GM12878 (cell line): ENCODE measurements at regions not wholly inside any gene's neighbourhood (a gene's known extent, or its start where the extent isn't known, plus 50 kb on each side); places are given as distances from the start of the nearest gene placed in this dataset.

Experiments
- ATAC-seq: fragments of 200-7000 bp; cut with Tn5 transposase; 3 replicates; pipeline ENCODE4 v1.9.1; 2020; ENCODE audit warnings: mild to moderate bottlenecking, moderate library complexity
- BruUV-seq: library from RNA; stranded (reverse); fragments of 400-500 nt; replicated peaks from 2 replicates; lab custom pipeline; 2021; lab: Mats Ljungman, UMichigan
- CTCF ChIA-PET: fragments of 300-600 bp; sonication (Branson Sonifier 250); formaldehyde crosslinking; extraction: SDS; loops from one replicate; lab custom pipeline; 2021; ENCODE audit warnings: inconsistent platforms; lab: Yijun Ruan, JAX
- POLR2A ChIA-PET: fragments of 350-600 bp; formaldehyde crosslinking; extraction: SDS; loops from one replicate; lab custom pipeline; 2021; ENCODE audit warnings: inconsistent platforms; lab: Charles Lee
- RAD21 ChIA-PET: fragments of 300-600 bp; sonication (Branson Sonifier 250); formaldehyde crosslinking; loops from one replicate; lab custom pipeline; 2023; ENCODE audit warnings: antibody characterized with exemption; ENCODE audit not compliant: unreplicated experiment; lab: Charles Lee
- SMC1A ChIA-PET: fragments of 300-600 bp; sonication (Branson Sonifier 250); formaldehyde crosslinking; loops from one replicate; lab custom pipeline; 2023; ENCODE audit not compliant: unreplicated experiment, uncharacterized antibody; lab: Charles Lee
- DNase-seq: peaks from one replicate; pipeline ENCODE4 v3.0.0-alpha.2; 2011; ENCODE audit warnings: low read depth, low spot score
- FAIRE-seq: peaks from 3 replicates; lab custom pipeline; 2011; peaks lifted over from hg19 to GRCh38; lab: Jason Lieb, UNC
- H2AFZ ChIP-seq: 2 replicates; pipeline ENCODE4 v1.6.0; 2011; ENCODE audit warnings: low read depth, low read length, control low read depth; ENCODE audit not compliant: control insufficient read depth
- H3K27ac ChIP-seq: 2 replicates; pipeline ENCODE4 v1.5.1; 2011; ENCODE audit warnings: control low read depth; ENCODE audit not compliant: control insufficient read depth, insufficient read depth
- H3K27me3 ChIP-seq, 2 experiments: replicated peaks in 1 of 2; 2 replicates each; pipeline versions ENCODE4 v1.6.0 to v1.6.1; 2011; ENCODE audit warnings: low read length in 1 of 2; ENCODE audit not compliant: control insufficient read depth in 2 of 2, insufficient read depth in 2 of 2
- H3K36me3 ChIP-seq, 2 experiments: 2 replicates each; pipeline ENCODE4 v1.5.1; 2011; ENCODE audit warnings: low read length in 1 of 2; ENCODE audit not compliant: control insufficient read depth in 2 of 2, insufficient read depth in 2 of 2
- H3K4me1 ChIP-seq: 2 replicates; pipeline ENCODE4 v1.6.1; 2011; ENCODE audit warnings: mild to moderate bottlenecking, low read length, moderate library complexity, mixed read lengths; ENCODE audit not compliant: control insufficient read depth, insufficient read depth
- H3K4me2 ChIP-seq: 2 replicates; pipeline ENCODE4 v1.6.0; 2011; ENCODE audit warnings: control low read depth; ENCODE audit not compliant: control insufficient read depth, insufficient read depth
- H3K4me3 ChIP-seq: fragments of 200-600 bp; sonication (generic); 2 replicates; pipeline ENCODE4 v1.5.1; 2016
- H3K79me2 ChIP-seq: 2 replicates; pipeline ENCODE4 v1.6.0; 2011; ENCODE audit warnings: low read length; ENCODE audit not compliant: control insufficient read depth, insufficient read depth
- H3K9ac ChIP-seq: 2 replicates; pipeline ENCODE4 v1.8.0; 2011; ENCODE audit warnings: low read length, control low read depth, mixed read lengths; ENCODE audit not compliant: control insufficient read depth, insufficient read depth
- H3K9me3 ChIP-seq: replicated peaks from 3 replicates; pipeline ENCODE4 v1.5.1; 2011; ENCODE audit warnings: mild to moderate bottlenecking, low read length; ENCODE audit not compliant: control insufficient read depth, insufficient read depth
- H4K20me1 ChIP-seq: 2 replicates; pipeline ENCODE4 v1.6.0; 2011; ENCODE audit not compliant: control insufficient read depth, insufficient read depth
- BRCA1 ChIP-seq: IDR thresholded peaks from 2 replicates; pipeline ENCODE4 v1.6.1; 2011; ENCODE audit warnings: low read depth, low read length, improper control_type of control experiment
- FOXM1 ChIP-seq: IDR thresholded peaks from 2 replicates; pipeline ENCODE4 v1.6.1; 2012; ENCODE audit warnings: low read depth, mild to moderate bottlenecking, inconsistent platforms, low read length, moderate library complexity
- HDAC6 ChIP-seq: fragments of 200-600 bp; sonication (generic); IDR thresholded peaks from one replicate; pipeline ENCODE4 v1.8.0; 2017; ENCODE audit warnings: antibody characterized with exemption; ENCODE audit not compliant: unreplicated experiment
- HDGF ChIP-seq: fragments of 450-650 bp; IDR thresholded peaks from 2 replicates; pipeline ENCODE4 v1.6.1; 2016; ENCODE audit warnings: antibody characterized with exemption
- IRF5 ChIP-seq: fragments of 450-650 bp; IDR thresholded peaks from 2 replicates; pipeline ENCODE4 v1.6.1; 2017; ENCODE audit warnings: borderline replicate concordance
- KAT2A ChIP-seq: conservative IDR thresholded peaks from 2 replicates; pipeline ENCODE4 v1.6.1; 2011; ENCODE audit warnings: low read depth, low read length; ENCODE audit not compliant: control insufficient read depth
- PAX5 ChIP-seq: IDR thresholded peaks from 2 replicates; pipeline ENCODE4 v1.6.1; 2011; ENCODE audit warnings: low read depth, low read length, borderline replicate concordance
- PRDM15 ChIP-seq: fragments of 450-650 bp; formaldehyde crosslinking; IDR thresholded peaks from 2 replicates; pipeline ENCODE4 v1.4.0; 2020; ENCODE audit warnings: mild to moderate bottlenecking, moderate library complexity
- SMAD5 ChIP-seq: IDR thresholded peaks from 2 replicates; pipeline ENCODE4 v1.6.1; 2016; ENCODE audit warnings: antibody characterized with exemption, low read depth
- TAF1 ChIP-seq: IDR thresholded peaks from 2 replicates; pipeline ENCODE4 v1.6.1; 2011; ENCODE audit warnings: mild to moderate bottlenecking, low read depth, low read length, borderline replicate concordance
- TCF12 ChIP-seq: IDR thresholded peaks from 2 replicates; pipeline ENCODE4 v1.6.1; 2011; ENCODE audit warnings: low read depth, mild to moderate bottlenecking, low read length
- WGBS: methylation state at CpG from one replicate; pipeline ENCODE4 v1.1.6; 2016; ENCODE audit warnings: low lambda C conversion rate; ENCODE audit not compliant: insufficient replicate concordance, insufficient coverage; ENCODE audit errors: missing lambda C conversion rate; 5-methylcytosine and 5-hydroxymethylcytosine counted together
- in situ Hi-C: fragments of 300-500 bp; cut with MboI; formaldehyde crosslinking; loops from 9 replicates; pipeline ENCODE4 v1.14.3; 2018; ENCODE audit warnings: mixed read lengths
- intact Hi-C: fragments of 100-400 bp; cut with micrococcal nuclease; formaldehyde crosslinking; loops from one replicate; pipeline ENCODE4 v1.14.2; 2022; ENCODE audit not compliant: unreplicated experiment
- TF ChIP-seq, protein P1 (sequence below): fragments of 450-650 bp; IDR thresholded peaks from 2 replicates; pipeline ENCODE4 v1.6.1; 2017; ENCODE audit warnings: mild to moderate bottlenecking, moderate library complexity

GRCh38 chr7:25314731-25315267 lies 86.5 kb upstream of the NPVF start:
- H3K27ac ChIP-seq: no peak overlapping the region
- no peak overlapping the region for H3K4me2 ChIP-seq
- no peaks in the 10 kb centered on the region for H3K36me3 ChIP-seq
- intact Hi-C loops (no loop called here), in situ Hi-C loops (no loop called here)
- no peak overlapping the region for H2AFZ ChIP-seq
- DNase-seq (no peak), FAIRE-seq (no peak), ATAC-seq (no peak)
- POLR2A ChIA-PET: no interaction called here
- CTCF ChIA-PET: no interaction called here
- no peak for TF ChIP-seq TCF12
- no peak for TF ChIP-seq PRDM15 (CRISPR knock-in tag)
- TF ChIP-seq, protein P1, sequence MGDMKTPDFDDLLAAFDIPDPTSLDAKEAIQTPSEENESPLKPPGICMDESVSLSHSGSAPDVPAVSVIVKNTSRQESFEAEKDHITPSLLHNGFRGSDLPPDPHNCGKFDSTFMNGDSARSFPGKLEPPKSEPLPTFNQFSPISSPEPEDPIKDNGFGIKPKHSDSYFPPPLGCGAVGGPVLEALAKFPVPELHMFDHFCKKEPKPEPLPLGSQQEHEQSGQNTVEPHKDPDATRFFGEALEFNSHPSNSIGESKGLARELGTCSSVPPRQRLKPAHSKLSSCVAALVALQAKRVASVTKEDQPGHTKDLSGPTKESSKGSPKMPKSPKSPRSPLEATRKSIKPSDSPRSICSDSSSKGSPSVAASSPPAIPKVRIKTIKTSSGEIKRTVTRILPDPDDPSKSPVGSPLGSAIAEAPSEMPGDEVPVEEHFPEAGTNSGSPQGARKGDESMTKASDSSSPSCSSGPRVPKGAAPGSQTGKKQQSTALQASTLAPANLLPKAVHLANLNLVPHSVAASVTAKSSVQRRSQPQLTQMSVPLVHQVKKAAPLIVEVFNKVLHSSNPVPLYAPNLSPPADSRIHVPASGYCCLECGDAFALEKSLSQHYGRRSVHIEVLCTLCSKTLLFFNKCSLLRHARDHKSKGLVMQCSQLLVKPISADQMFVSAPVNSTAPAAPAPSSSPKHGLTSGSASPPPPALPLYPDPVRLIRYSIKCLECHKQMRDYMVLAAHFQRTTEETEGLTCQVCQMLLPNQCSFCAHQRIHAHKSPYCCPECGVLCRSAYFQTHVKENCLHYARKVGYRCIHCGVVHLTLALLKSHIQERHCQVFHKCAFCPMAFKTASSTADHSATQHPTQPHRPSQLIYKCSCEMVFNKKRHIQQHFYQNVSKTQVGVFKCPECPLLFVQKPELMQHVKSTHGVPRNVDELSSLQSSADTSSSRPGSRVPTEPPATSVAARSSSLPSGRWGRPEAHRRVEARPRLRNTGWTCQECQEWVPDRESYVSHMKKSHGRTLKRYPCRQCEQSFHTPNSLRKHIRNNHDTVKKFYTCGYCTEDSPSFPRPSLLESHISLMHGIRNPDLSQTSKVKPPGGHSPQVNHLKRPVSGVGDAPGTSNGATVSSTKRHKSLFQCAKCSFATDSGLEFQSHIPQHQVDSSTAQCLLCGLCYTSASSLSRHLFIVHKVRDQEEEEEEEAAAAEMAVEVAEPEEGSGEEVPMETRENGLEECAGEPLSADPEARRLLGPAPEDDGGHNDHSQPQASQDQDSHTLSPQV: no peak
- TF ChIP-seq FOXM1: no peak
- TF ChIP-seq HDAC6: no peak
- TF ChIP-seq SMAD5: no peak
- no peak for TF ChIP-seq TAF1
- TF ChIP-seq HDGF: no peak
- TF ChIP-seq KAT2A: no peak
- no peak for TF ChIP-seq BRCA1
- TF ChIP-seq PAX5: no peak
- TF ChIP-seq IRF5: no peak
- H3K4me3 ChIP-seq: no peak overlapping the region
- H3K27me3 ChIP-seq: peaks cover 0 to 1% of the 10 kb centered on the region in 2 experiments; a peak in 1 of 4 replicates
- no peaks in the 10 kb centered on the region for H4K20me1 ChIP-seq
- no peaks in the 10 kb centered on the region for H3K4me1 ChIP-seq
- WGBS: 74% methylated on average over 10 of the region's 10 CpGs
- H3K79me2 ChIP-seq: no peaks in the 10 kb centered on the region
- RAD21 ChIA-PET: no interaction called here
- BruUV-seq: no TSS peak
- no peak overlapping the region for H3K9ac ChIP-seq
- no peaks in the 10 kb centered on the region for H3K9me3 ChIP-seq
- SMC1A ChIA-PET: no interaction called here
